HEK293T (cell line): ENCODE measurements at regions not wholly inside any gene's neighbourhood (a gene's known extent, or its start where the extent isn't known, plus 50 kb on each side); places are given as distances from the start of the nearest gene placed in this dataset.

Experiments used
- CTCF ChIA-PET: fragments of 350-600 bp; formaldehyde crosslinking; extraction: SDS; loops from one replicate; lab custom pipeline; 2021; ENCODE audit warnings: antibody characterized with exemption, inconsistent platforms; lab: Yijun Ruan, JAX
- POLR2A ChIA-PET: fragments of 350-600 bp; formaldehyde crosslinking; extraction: SDS; loops from one replicate; lab custom pipeline; 2020; ENCODE audit warnings: antibody characterized with exemption, inconsistent platforms; lab: Yijun Ruan, JAX
- DNase-seq: peaks from one replicate; pipeline ENCODE4 v3.0.0; 2012; ENCODE audit warnings: mixed read lengths; ENCODE audit errors: extremely low spot score
- ARNT ChIP-seq: fragments of 450-650 bp; IDR thresholded peaks from 2 replicates; pipeline ENCODE4 v1.6.1; 2017; ENCODE audit warnings: mild to moderate bottlenecking
- BHLHE40 ChIP-seq: fragments of 450-650 bp; IDR thresholded peaks from 2 replicates; pipeline ENCODE4 v1.6.1; 2016; ENCODE audit warnings: mild to moderate bottlenecking, moderate library complexity, borderline replicate concordance
- CTBP1 ChIP-seq: fragments of 450-650 bp; IDR thresholded peaks from 2 replicates; pipeline ENCODE4 v1.6.1; 2016; ENCODE audit warnings: borderline replicate concordance
- ELF4 ChIP-seq: fragments of 450-650 bp; IDR thresholded peaks from 2 replicates; pipeline ENCODE4 v1.6.1; 2017; ENCODE audit warnings: antibody characterized with exemption
- FOXA1 ChIP-seq: fragments of 450-650 bp; IDR thresholded peaks from 2 replicates; pipeline ENCODE4 v1.6.1; 2016; ENCODE audit warnings: mild to moderate bottlenecking
- FOXK2 ChIP-seq: fragments of 450-650 bp; IDR thresholded peaks from 2 replicates; pipeline ENCODE4 v1.6.1; 2016; ENCODE audit warnings: mild to moderate bottlenecking
- FOXM1 ChIP-seq: fragments of 450-650 bp; IDR thresholded peaks from 2 replicates; pipeline ENCODE4 v1.6.1; 2017; ENCODE audit warnings: mild to moderate bottlenecking, borderline replicate concordance
- HDGF ChIP-seq: fragments of 450-650 bp; IDR thresholded peaks from 2 replicates; pipeline ENCODE4 v1.6.1; 2017; ENCODE audit warnings: antibody characterized with exemption, borderline replicate concordance
- L3MBTL2 ChIP-seq: fragments of 450-650 bp; conservative IDR thresholded peaks from 2 replicates; pipeline ENCODE4 v1.6.1; 2016; ENCODE audit warnings: mild to moderate bottlenecking
- LEF1 ChIP-seq: fragments of 450-650 bp; IDR thresholded peaks from 2 replicates; pipeline ENCODE4 v1.6.1; 2017; ENCODE audit warnings: mild to moderate bottlenecking, borderline replicate concordance
- NFRKB ChIP-seq: fragments of 450-650 bp; IDR thresholded peaks from 2 replicates; pipeline ENCODE4 v1.6.1; 2016; ENCODE audit warnings: mild to moderate bottlenecking, moderate library complexity
- PKNOX1 ChIP-seq: fragments of 450-650 bp; IDR thresholded peaks from 2 replicates; pipeline ENCODE4 v1.6.1; 2016
- SP1 ChIP-seq: fragments of 450-650 bp; IDR thresholded peaks from 2 replicates; pipeline ENCODE4 v1.6.1; 2017
- SUZ12 ChIP-seq: fragments of 450-650 bp; IDR thresholded peaks from 2 replicates; pipeline ENCODE4 v1.6.1; 2016; ENCODE audit warnings: mild to moderate bottlenecking
- TARDBP ChIP-seq: fragments of 450-650 bp; IDR thresholded peaks from 2 replicates; pipeline ENCODE4 v1.6.1; 2016
- ZNF384 ChIP-seq: fragments of 450-650 bp; IDR thresholded peaks from 2 replicates; pipeline ENCODE4 v1.6.1; 2016

- ChIA-PET CTCF (interaction anchor here (0.5 to 1.1 kb wide), 2 partner anchors 23 to 71 kb away, joined by 3 to 4 read pairs; no protein-coding TSS in a partner anchor), POLR2A (no interaction called here)
- no peak for DNase-seq
Measured at GRCh38 chr17:33651686-33652085, 358.6 kb upstream of the ASIC2 start.

GRCh38 chr17:33652731-33653398 is 359.8 kb upstream of the ASIC2 start:
- CTCF ChIA-PET = no interaction called here
- no peak for TF ChIP-seq FOXM1
- TF ChIP-seq FOXA1 = no peak
- no peak for TF ChIP-seq ARNT
- TF ChIP-seq CTBP1 = no peak
- no peak for TF ChIP-seq ELF4
- no peak for TF ChIP-seq BHLHE40
- no peak for TF ChIP-seq SP1
- TF ChIP-seq L3MBTL2 = no peak
- no peak for TF ChIP-seq NFRKB
- TF ChIP-seq TARDBP = no peak
- no peak for TF ChIP-seq FOXK2
- TF ChIP-seq LEF1 = no peak
- DNase-seq = no peak
- POLR2A ChIA-PET = no interaction called here

More at GRCh38 chr17:33651686-33652085, 358.6 kb upstream of the ASIC2 start:
- no peak for TF ChIP-seq PKNOX1
- no peak for TF ChIP-seq SUZ12
- TF ChIP-seq SP1 = no peak
- no peak for TF ChIP-seq TARDBP
- no peak for TF ChIP-seq CTBP1
- no peak for TF ChIP-seq ELF4
- no peak for TF ChIP-seq FOXK2
- TF ChIP-seq ZNF384 = no peak
- no peak for TF ChIP-seq L3MBTL2

GRCh38 chr17:33653399-33653788 is 360.3 kb upstream of the ASIC2 start:
- no peak for DNase-seq
- ChIA-PET CTCF (no interaction called here), POLR2A (no interaction called here)
- no peak for TF ChIP-seq PKNOX1
- no peak for TF ChIP-seq FOXA1

- CTCF ChIA-PET = no interaction called here
- TF ChIP-seq FOXA1 = no peak
- no peak for TF ChIP-seq L3MBTL2
- no peak for TF ChIP-seq BHLHE40
- TF ChIP-seq ARNT = no peak
- TF ChIP-seq HDGF = no peak
- TF ChIP-seq PKNOX1 = no peak
- no peak for TF ChIP-seq TARDBP
- no peak for TF ChIP-seq FOXK2
- no peak for DNase-seq
- POLR2A ChIA-PET = no interaction called here
Measured at GRCh38 chr17:33657181-33657580, 364.1 kb upstream of the ASIC2 start.

- ChIA-PET CTCF (interaction anchor here (0.6 kb wide), 1 partner anchor 14 kb away, joined by 5 read pairs; no protein-coding TSS in a partner anchor), POLR2A (no interaction called here)
- TF ChIP-seq TARDBP (no peak), ELF4 (no peak), CTBP1 (no peak), LEF1 (no peak), PKNOX1 (no peak), NFRKB (no peak), FOXA1 (no peak)
- DNase-seq = no peak
Measured at GRCh38 chr17:33661975-33662374, 368.9 kb upstream of the ASIC2 start.

- POLR2A ChIA-PET = no interaction called here
- TF ChIP-seq ELF4 (no peak), FOXM1 (no peak), FOXK2 (no peak), FOXA1 (no peak), ZNF384 (no peak), ARNT (no peak), SUZ12 (no peak), BHLHE40 (no peak), PKNOX1 (no peak), HDGF (no peak), L3MBTL2 (no peak)
- DNase-seq = no peak
- CTCF ChIA-PET = no interaction called here
Measured at GRCh38 chr17:33664116-33664840, 371.2 kb upstream of the ASIC2 start.
